ENCODE measurements at regions not wholly inside any gene's neighbourhood (a gene's known extent, or its start where the extent isn't known, plus 50 kb on each side); places are given as distances from the start of the nearest gene placed in this dataset.
"Not testable (repeated sequence)": the region's sequence is repeated elsewhere in the genome, so short reads cannot be mapped to it uniquely, and the experiment has no call there.

DNA sequence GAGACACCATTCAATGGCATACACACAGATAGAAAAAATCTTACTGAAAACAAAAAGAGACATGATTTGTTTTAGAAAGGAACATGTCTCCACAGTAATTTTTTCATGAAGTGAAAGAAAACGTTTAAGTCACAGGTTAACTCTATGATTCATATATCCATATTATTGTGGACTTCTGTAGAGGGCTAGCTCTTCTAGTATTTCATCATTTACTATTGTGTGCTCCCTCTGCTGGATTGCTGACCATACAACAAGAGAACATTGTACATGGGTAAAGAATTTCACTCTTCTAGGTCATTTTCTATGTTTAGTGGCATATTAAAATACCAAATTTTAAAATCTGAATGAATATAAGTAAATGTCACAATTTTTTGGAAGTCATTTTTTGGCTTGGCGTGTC lies 91.8 kb upstream of the POU3F4 start:
- DNase-seq (ENCODE audit: low read depth), result peak; percentile 0

DNA sequence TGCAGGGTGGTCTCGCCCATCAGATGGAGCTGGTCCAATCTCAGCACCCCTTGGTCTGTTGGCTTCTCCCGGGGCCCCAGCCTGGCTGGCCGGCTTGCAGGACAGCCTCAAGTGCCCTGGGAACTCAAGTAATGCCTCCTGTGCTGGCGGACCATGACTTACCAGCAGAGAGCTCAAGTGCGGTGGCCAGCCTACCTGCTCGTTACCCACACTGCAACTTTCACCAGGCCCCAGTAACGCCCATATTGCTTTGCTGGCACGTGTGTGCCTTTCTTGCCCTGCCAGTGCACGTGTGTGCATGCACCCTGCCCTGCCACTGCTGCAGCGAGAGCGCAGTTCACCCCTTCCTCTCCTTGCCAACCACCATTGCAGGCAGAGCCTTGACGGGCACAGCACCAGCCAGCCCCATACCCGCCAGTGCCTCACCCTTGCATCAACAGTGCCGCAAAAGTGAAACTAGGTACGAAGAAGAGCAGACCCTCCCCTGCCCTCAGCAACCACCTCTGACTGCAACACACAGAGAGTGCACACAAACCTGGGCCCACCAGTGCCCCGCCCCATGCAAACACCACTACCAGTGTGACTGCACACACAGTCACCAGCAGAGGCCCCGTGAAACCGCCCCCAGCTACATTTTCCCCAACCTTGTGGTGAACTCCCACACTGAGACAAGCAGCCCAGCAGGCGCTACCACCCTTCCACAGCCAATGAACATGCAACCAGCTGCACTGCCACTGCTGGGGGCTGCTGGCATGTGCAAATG lies 88.9 kb upstream of the POU3F4 start:
- DNase-seq (ENCODE audit: low read depth), result no peak

DNA sequence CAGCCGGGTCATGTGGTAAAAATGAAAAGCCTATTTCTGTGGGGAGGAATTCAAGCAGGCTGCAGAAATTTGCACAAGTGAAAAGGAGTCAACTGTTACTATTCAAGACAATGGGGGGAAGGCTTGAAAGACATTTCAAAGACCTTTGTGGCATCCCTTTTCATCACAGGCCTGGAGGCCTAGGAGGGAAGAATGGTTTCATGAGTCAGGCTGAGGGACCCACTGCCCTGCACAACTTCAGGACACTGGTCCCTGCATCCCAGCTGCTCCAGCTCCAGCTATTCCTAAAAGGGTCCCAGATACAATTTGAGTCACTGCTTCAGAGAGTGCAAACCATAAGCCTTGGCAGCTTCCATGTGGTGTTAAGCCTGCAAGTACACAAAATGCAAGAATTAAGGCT lies 85.3 kb upstream of the POU3F4 start:
- DNase-seq (ENCODE audit: low read depth), result no peak

DNA sequence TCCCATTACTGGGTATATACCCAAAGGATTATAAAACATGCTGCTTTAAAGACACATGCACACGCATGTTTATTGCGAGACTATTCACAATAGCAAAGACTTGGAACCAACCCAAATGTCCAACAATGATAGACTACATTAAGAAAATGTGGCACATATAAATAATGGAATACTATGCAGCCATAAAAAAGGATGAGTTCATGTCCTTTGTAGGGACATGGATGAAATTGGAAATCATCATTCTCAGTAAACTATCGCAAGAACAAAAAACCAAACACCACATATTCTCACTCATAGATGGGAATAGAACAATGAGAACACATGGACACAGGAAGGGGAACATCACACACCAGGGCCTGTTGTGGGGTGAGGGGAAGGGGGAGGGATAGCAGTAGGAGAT lies 65.5 kb upstream of the POU3F4 start:
- not testable (repeated sequence) for DNase-seq (ENCODE audit: low read depth)

DNA sequence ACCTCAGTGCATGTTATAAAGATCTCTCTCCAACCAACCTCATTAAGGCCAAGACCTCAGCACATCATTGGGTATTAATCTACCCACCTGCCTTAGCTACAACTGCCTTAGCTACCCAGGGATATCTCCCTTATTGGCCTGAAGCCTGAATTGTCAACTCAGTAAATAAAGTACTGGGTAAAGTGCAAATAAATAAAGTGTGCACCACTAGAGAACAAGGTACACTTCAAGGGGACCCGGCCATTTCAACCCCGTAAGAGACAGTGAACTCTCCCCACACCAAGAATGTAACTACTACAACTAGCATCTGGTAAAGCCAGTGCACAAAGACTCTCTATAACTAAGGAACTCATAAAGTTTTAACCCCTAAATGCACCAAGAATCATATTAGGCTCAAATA lies 61.7 kb upstream of the POU3F4 start:
- no peak for DNase-seq (ENCODE audit: low read depth)
